HL-60 (cell line): ENCODE measurements at regions not wholly inside any gene's neighbourhood (a gene's known extent, or its start where the extent isn't known, plus 50 kb on each side); places are given as distances from the start of the nearest gene placed in this dataset.

Experiments
- DNase-seq, 2 experiments: peaks; one replicate each; pipeline ENCODE4 v3.0.0-alpha.2; 2010 to 2020; ENCODE audit warnings: low read depth in 1 of 2, low spot score in 1 of 2
- H3K27ac ChIP-seq: fragments of 250-450 bp; sonication (Bioruptor Pico); replicated peaks from 2 replicates; pipeline ENCODE4 v1.5.1; 2020; ENCODE audit warnings: mild to moderate bottlenecking, moderate library complexity
- H3K27me3 ChIP-seq: fragments of 250-450 bp; sonication (Bioruptor Pico); 2 replicates; pipeline ENCODE4 v1.5.1; 2021; ENCODE audit warnings: mild to moderate bottlenecking, moderate library complexity; ENCODE audit not compliant: insufficient read depth, poor library complexity, severe bottlenecking
- H3K4me3 ChIP-seq: replicated peaks from 2 replicates; pipeline ENCODE4 v1.5.1; 2011; ENCODE audit warnings: mild to moderate bottlenecking, control low read depth, low read length; ENCODE audit not compliant: insufficient read depth
- CTCF ChIP-seq: IDR thresholded peaks from one replicate; pipeline ENCODE4 v1.5.1; 2011; ENCODE audit warnings: low read length, control low read depth, inconsistent platforms; ENCODE audit not compliant: insufficient read depth
- GABPA ChIP-seq: IDR thresholded peaks from 2 replicates; pipeline ENCODE4 v1.6.1; 2012; ENCODE audit warnings: low read depth
- POLR2AphosphoS5 ChIP-seq: IDR thresholded peaks from 2 replicates; pipeline ENCODE4 v1.6.1; 2012; ENCODE audit warnings: low read depth
- REST ChIP-seq: IDR thresholded peaks from 2 replicates; pipeline ENCODE4 v1.6.1; 2012; ENCODE audit warnings: low read depth; ENCODE audit not compliant: insufficient replicate concordance
- SPI1 ChIP-seq: IDR thresholded peaks from 2 replicates; pipeline ENCODE4 v1.6.1; 2012; ENCODE audit warnings: low read depth, mild to moderate bottlenecking, borderline replicate concordance

DNA sequence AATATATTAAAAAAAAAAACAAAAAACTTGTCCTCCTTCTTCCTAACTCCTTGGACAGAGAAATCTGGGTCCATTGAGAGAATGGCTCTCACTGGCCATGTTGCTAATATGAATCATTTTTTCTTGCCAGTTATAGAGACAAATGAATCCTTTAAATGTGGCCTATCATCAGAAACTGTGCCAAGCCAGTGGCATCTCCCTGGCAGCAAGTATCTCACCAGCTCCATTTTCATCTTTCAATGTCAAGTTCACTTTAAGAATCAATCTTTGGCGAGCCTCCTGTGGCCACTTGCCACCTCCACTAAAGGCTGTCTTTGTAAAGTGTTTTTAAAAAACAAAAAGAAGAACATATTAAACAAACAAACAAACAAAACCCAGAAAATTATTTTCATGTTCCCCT lies 202.5 kb downstream of the TUSC7 start:
- no peak for DNase-seq
- H3K27me3 ChIP-seq, result no peaks in the 10 kb centered on the region
- no peak overlapping the region for H3K27ac ChIP-seq
- TF ChIP-seq CTCF (no peak), SPI1 (no peak), REST (no peak), POLR2AphosphoS5 (no peak), GABPA (no peak)
- no peak overlapping the region for H3K4me3 ChIP-seq

DNA sequence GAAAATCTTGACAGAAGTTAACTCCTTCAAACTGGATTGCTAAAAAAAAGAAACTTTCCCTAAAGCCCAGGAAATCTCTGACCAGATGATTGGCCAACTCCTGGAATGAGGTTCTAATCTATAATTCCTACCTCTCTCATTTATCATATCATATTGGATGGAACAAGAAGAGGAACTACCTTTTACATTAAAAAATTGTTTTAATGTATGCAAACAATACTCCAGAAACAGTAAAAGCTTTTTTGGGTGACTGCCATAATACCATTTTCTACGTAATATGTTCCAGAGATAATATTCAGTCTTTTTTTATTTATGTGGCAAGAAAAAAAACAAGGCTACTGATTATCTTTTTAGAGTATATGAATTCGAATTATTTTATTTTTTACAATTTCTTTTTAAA lies 204.4 kb downstream of the TUSC7 start:
- no peak for TF ChIP-seq REST
- no peak for TF ChIP-seq GABPA
- TF ChIP-seq POLR2AphosphoS5, result no peak
- no peak for TF ChIP-seq CTCF
- no peak for TF ChIP-seq SPI1
- no peak for DNase-seq
- no peak overlapping the region for H3K27ac ChIP-seq
- no peak overlapping the region for H3K4me3 ChIP-seq
- H3K27me3 ChIP-seq, result no peaks in the 10 kb centered on the region

- no peak for TF ChIP-seq SPI1
- TF ChIP-seq GABPA, result no peak
- TF ChIP-seq POLR2AphosphoS5, result no peak
- TF ChIP-seq REST, result no peak
- TF ChIP-seq CTCF, result no peak
- H3K27ac ChIP-seq, result no peak overlapping the region
- no peak overlapping the region for H3K4me3 ChIP-seq
- no peaks in the 10 kb centered on the region for H3K27me3 ChIP-seq
- no peak for DNase-seq
Measured at GRCh38 chr3:116916836-116917235, 207.3 kb downstream of the TUSC7 start.
